K562 (cell line): ENCODE measurements at regions not wholly inside any gene's neighbourhood (a gene's known extent, or its start where the extent isn't known, plus 50 kb on each side); places are given as distances from the start of the nearest gene placed in this dataset.

Experiments used
- ATAC-seq: fragments of 200-7000 bp; cut with Tn5 transposase; 3 replicates; pipeline ENCODE4 v1.9.1; 2020; ENCODE audit warnings: moderate library complexity
- BruUV-seq: library from RNA; stranded (reverse); fragments of 400-500 nt; replicated peaks from 2 replicates; lab custom pipeline; 2021; lab: Mats Ljungman, UMichigan
- CTCF ChIA-PET: fragments of 300-600 bp; formaldehyde crosslinking; extraction: SDS; loops from one replicate; lab custom pipeline; 2021; ENCODE audit warnings: low intra/inter-chr PET ratio; lab: Yijun Ruan, JAX
- POLR2A ChIA-PET: fragments of 300-600, 350-650 bp; sonication (Branson Sonifier 250); formaldehyde crosslinking; extraction: SDS; loops from one replicate; lab custom pipeline; 2021; ENCODE audit warnings: antibody characterized with exemption, inconsistent platforms; lab: Yijun Ruan, JAX
- DNase-seq, 4 experiments: peaks; one replicate each; pipeline versions ENCODE4 v3.0.0 to v3.0.0-alpha.2; 2011 to 2018; ENCODE audit warnings: low spot score in 3 of 4, mixed read lengths in 3 of 4; ENCODE audit errors: extremely low read depth in 1 of 4
- FAIRE-seq: peaks from 2 replicates; lab custom pipeline; 2011; peaks lifted over from hg19 to GRCh38; lab: Jason Lieb, UNC
- H2AFZ ChIP-seq: 2 replicates; pipeline ENCODE4 v1.6.0; 2011; ENCODE audit warnings: low read depth, low read length, control low read depth, inconsistent platforms
- H3K27ac ChIP-seq: fragments of 200-600 bp; 3 replicates; pipeline ENCODE4 v1.8.0; 2011; ENCODE audit warnings: low read depth, mild to moderate bottlenecking, control low read depth, inconsistent platforms, low read length, moderate library complexity, mixed read lengths; ENCODE audit errors: extremely low read depth
- H3K27me3 ChIP-seq, 2 experiments: fragments of 300-600 bp in 1 of 2; 2 replicates in 1 of 2; 3 replicates in 1 of 2; pipeline versions ENCODE4 v1.6.0 to v1.8.0; 2011; ENCODE audit warnings: inconsistent platforms in 2 of 2, low read length in 2 of 2, mild to moderate bottlenecking in 1 of 2, mixed read lengths in 1 of 2, moderate library complexity in 1 of 2; ENCODE audit not compliant: control insufficient read depth in 2 of 2, insufficient read depth in 2 of 2
- H3K36me3 ChIP-seq: fragments of 300-600 bp; 3 replicates; pipeline ENCODE4 v1.8.0; 2011; ENCODE audit warnings: mild to moderate bottlenecking, low read length, inconsistent platforms; ENCODE audit not compliant: control insufficient read depth, insufficient read depth
- H3K4me1 ChIP-seq, 2 experiments: fragments of 200-600 bp in 1 of 2; replicated peaks in 1 of 2; 2 replicates in 1 of 2; 3 replicates in 1 of 2; pipeline versions ENCODE4 v1.5.1 to v1.8.0; 2011; ENCODE audit warnings: inconsistent platforms in 2 of 2, low read length in 2 of 2, mild to moderate bottlenecking in 1 of 2, mixed read lengths in 1 of 2, moderate library complexity in 1 of 2; ENCODE audit not compliant: control insufficient read depth in 2 of 2, insufficient read depth in 2 of 2
- H3K4me2 ChIP-seq: 2 replicates; pipeline ENCODE4 v1.6.1; 2011; ENCODE audit warnings: low read length, control low read depth, inconsistent platforms, mixed read lengths; ENCODE audit not compliant: insufficient read depth
- H3K4me3 ChIP-seq: fragments of 200-600 bp; sonication (generic), shearing (Covaris generic); 2 replicates; pipeline ENCODE4 v1.5.1; 2016; ENCODE audit warnings: control low read depth, inconsistent platforms
- H3K79me2 ChIP-seq: fragments of 200-600 bp; 3 replicates; pipeline ENCODE4 v1.8.0; 2011; ENCODE audit warnings: low read length, inconsistent platforms; ENCODE audit not compliant: control insufficient read depth, insufficient read depth
- H3K9ac ChIP-seq, 2 experiments: 2 replicates each; pipeline versions ENCODE4 v1.6.0 to v1.6.1; 2011; ENCODE audit warnings: low read depth in 2 of 2, low read length in 2 of 2, control low read depth in 1 of 2, inconsistent platforms in 1 of 2, mild to moderate bottlenecking in 1 of 2, mixed read lengths in 1 of 2; ENCODE audit not compliant: insufficient read depth in 1 of 2
- H3K9me1 ChIP-seq: one replicate; pipeline ENCODE4 v1.6.0; 2011; ENCODE audit warnings: inconsistent platforms, mild to moderate bottlenecking, low read length, moderate library complexity; ENCODE audit not compliant: control insufficient read depth, insufficient read depth
- H3K9me3 ChIP-seq: replicated peaks from 2 replicates; pipeline ENCODE4 v1.5.1; 2011; ENCODE audit warnings: low read depth, low read length, inconsistent platforms; ENCODE audit not compliant: control insufficient read depth, insufficient read depth
- H4K20me1 ChIP-seq: replicated peaks from 2 replicates; pipeline ENCODE4 v1.6.1; 2011; ENCODE audit warnings: low read length, inconsistent platforms, mixed read lengths; ENCODE audit not compliant: control insufficient read depth, insufficient read depth
- ELF2 ChIP-seq: fragments of 250-450 bp; sonication (Bioruptor Pico); IDR thresholded peaks from 2 replicates; pipeline ENCODE4 v1.5.0; 2021; ENCODE audit warnings: mild to moderate bottlenecking
- MECOM ChIP-seq: fragments of 250-450 bp; sonication (Bioruptor Pico); IDR thresholded peaks from 2 replicates; pipeline ENCODE4 v1.8.0; 2022; ENCODE audit warnings: inconsistent platforms
- TRIM24 ChIP-seq, 2 experiments: fragments of 450-650 bp; IDR thresholded peaks; 2 replicates each; pipeline ENCODE4 v1.6.1; 2016
- WGBS: fragments of 100-300 bp; shearing (Covaris generic); methylation state at CpG from one replicate; pipeline ENCODE4 v1.1.6; 2016; ENCODE audit warnings: low coverage, mixed read lengths; ENCODE audit not compliant: insufficient coverage; ENCODE audit errors: missing lambda C conversion rate; 5-methylcytosine and 5-hydroxymethylcytosine counted together
- in situ Hi-C: fragments of 300-500 bp; cut with MboI; formaldehyde crosslinking; loops from 4 replicates; pipeline ENCODE4 v1.15.0; 2018; ENCODE audit warnings: inconsistent platforms, mixed read lengths
- intact Hi-C: fragments of 100-400 bp; cut with micrococcal nuclease; formaldehyde crosslinking; loops from 2 replicates; pipeline ENCODE4 v1.14.2; 2022

- Histone ChIP-seq H3K4me2 (no peak overlapping the region), H3K9me3 (no peaks in the 10 kb centered on the region), H3K36me3 (no peaks in the 10 kb centered on the region), H2AFZ (no peak overlapping the region), H3K27me3 (no peaks in the 10 kb centered on the region), H3K9ac (no peak overlapping the region), H3K27ac (no peak overlapping the region), H3K4me1 (no peaks in the 10 kb centered on the region), H3K4me3 (no peak overlapping the region), H4K20me1 (no peaks in the 10 kb centered on the region), H3K79me2 (no peaks in the 10 kb centered on the region), H3K9me1 (no peaks in the 10 kb centered on the region)
- no peak for ATAC-seq
- no peak for DNase-seq
- in situ Hi-C loops (no loop called here), intact Hi-C loops (no loop called here)
- FAIRE-seq = no peak
- CTCF ChIA-PET = no interaction called here
- BruUV-seq = no TSS peak
- 0% methylated on average over 2 of the region's 2 CpGs for WGBS
- POLR2A ChIA-PET = no interaction called here
- no peak for TF ChIP-seq MECOM
- no peak for TF ChIP-seq TRIM24 (IDR thresholded peaks at IDR 0.05)
- TF ChIP-seq, all 486 proteins: peak for 0
Measured at GRCh38 chr2:142724713-142725349, 152.6 kb upstream of the KYNU start.

- Histone ChIP-seq H3K9ac (no peak overlapping the region), H4K20me1 (no peaks in the 10 kb centered on the region), H3K4me1 (no peaks in the 10 kb centered on the region), H3K27ac (no peak overlapping the region), H3K4me3 (no peak overlapping the region), H2AFZ (no peak overlapping the region), H3K4me2 (no peak overlapping the region), H3K27me3 (no peaks in the 10 kb centered on the region), H3K36me3 (no peaks in the 10 kb centered on the region), H3K9me1 (no peaks in the 10 kb centered on the region), H3K9me3 (no peaks in the 10 kb centered on the region), H3K79me2 (no peaks in the 10 kb centered on the region)
- in situ Hi-C loops (no loop called here), intact Hi-C loops (no loop called here)
- BruUV-seq = no TSS peak
- ChIA-PET POLR2A (no interaction called here), CTCF (no interaction called here)
- FAIRE-seq (no peak), DNase-seq (no peak), ATAC-seq (no peak)
- TF ChIP-seq ELF2 = no peak
Measured at GRCh38 chr2:142724186-142724585, 153.3 kb upstream of the KYNU start.
